Stimulated activated CD4-positive, alpha-beta T cell treated with anti-CD3 and anti-CD28 coated beads, Interleukin-12 subunit alpha, Interleukin-12 subunit beta, amount 100 ng/mL, for 24 hours (primary cell): ENCODE measurements at regions not wholly inside any gene's neighbourhood (a gene's known extent, or its start where the extent isn't known, plus 50 kb on each side); places are given as distances from the start of the nearest gene placed in this dataset.
"Not testable (repeated sequence)": the region's sequence is repeated elsewhere in the genome, so short reads cannot be mapped to it uniquely, and the experiment has no call there.

ENCODE experiments used
- DNase-seq, 2 experiments: peaks; one replicate each; pipeline ENCODE4 v3.0.0-alpha.2; 2020; ENCODE audit warnings: low read depth in 2 of 2

- no peak for DNase-seq
Observed at GRCh38 chr1:182261655-182262054, 129.9 kb downstream of the GLUL start.

- DNase-seq = no peak
Observed at GRCh38 chr1:182260516-182260915, 131.1 kb downstream of the GLUL start.

DNA sequence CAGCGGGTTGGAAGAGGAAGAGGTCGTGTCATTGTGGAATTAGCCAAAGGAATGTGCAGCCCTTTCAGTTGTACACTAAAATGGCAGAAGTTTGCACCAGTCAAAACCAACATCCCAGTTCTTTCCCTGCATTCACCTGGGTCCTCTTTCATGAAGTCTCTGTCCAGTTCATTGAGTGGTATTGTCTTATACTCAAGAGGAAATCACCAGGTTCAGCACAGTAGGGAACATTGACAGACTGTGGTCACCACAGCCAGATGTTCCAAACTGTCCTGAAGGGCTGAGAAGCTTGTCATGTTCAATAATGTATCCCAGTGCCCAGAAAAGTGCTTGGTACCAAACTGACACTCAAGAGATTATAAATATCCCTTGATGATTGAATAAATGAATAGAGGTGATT is 131.6 kb downstream of the GLUL start:
- DNase-seq = no peak

DNA sequence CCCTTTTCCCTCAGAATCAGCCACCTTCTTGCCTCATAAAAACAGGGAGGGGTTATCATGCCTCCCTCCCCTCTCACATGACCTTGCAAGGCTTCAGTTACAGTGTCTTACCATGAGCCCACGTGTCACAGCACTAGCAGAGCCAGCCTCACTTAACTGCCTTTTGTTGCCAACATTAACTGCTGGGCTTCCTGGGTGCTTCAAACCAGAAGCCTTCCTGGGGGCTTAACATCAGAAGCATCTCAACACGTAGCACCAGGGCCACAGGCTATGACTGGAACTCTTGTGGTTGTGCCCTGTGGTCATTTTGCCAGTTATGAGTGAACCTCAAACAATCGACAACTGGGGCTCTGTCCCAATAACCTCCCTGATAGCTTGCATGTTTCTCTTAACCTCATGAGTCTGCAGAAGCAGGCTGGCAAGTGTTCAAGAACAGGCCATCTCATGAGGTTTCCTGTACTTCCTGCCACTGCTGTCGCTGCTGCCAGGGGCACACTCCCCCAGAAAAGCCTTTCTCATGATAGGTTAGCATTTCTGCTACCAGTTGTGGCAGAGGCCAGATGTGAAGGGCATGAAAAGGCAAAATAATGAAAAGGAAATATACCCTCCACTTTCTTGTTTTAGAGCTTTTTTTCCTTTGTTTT is 132.2 kb downstream of the GLUL start:
- peak in 1 of 2 experiments; percentile 24 for DNase-seq

DNA sequence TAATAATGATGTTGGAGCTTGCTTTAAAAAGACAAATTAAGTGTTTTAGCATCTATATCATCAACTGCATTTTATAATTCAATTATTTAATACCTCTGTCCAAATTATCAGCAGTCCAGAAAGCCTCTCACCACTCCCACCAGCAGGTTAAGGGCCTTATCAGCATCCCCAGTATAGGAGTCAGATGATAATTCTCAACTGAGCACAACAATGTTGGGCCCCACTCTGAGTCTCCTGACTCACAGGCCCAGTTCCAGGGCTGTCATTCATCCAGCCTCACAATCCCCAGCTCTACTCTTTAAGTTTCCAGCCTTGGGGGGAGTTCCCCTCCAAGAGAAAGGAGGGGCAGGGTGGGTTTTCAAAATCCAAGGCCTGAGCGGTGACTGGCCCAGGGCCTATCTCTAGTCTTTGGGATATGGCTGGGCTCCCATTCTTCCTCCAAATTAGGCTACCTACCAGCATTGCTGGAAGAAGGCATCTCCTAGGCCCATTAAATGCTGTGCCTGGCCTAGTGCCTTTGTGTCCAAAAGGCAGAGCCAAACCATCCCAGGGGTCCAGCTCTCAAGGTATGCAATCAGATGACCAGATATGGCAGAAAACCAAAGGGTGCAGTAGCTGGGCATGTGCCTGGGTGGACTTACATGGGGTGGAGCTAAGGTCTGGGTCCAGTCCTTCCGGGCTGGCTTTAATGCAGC is 134.1 kb downstream of the GLUL start:
- no peak for DNase-seq

DNA sequence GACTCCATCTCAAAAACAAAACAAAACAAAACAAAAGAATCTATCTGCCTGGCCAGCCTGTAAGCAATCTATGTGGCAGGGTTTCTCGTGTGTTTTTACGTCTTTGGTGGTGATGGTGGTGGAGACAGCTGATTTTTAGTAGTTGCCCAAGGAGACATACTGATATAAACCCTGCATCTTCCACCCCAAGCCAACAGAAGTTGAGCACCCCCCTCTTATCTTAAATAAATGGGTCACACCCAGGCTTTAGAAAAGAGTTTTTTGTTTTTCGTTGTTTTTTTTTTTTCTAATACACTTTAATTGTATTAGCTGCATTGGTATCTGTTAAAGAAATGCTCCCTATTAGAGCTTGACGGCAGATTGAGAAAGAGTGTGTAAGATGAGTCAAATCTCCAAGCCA is 134.7 kb downstream of the GLUL start:
- no peak for DNase-seq

- DNase-seq = no peak
Observed at GRCh38 chr1:182255494-182255893, 136.1 kb downstream of the GLUL start.

- no peak for DNase-seq
Observed at GRCh38 chr1:182253319-182253860, 138.2 kb downstream of the GLUL start.

GRCh38 chr1:182251561-182251960 is 140.0 kb downstream of the GLUL start:
- DNase-seq = no peak

GRCh38 chr1:182249201-182249676 is 142.4 kb downstream of the GLUL start:
- peak in 1 of 2 experiments; percentile 44 for DNase-seq

DNA sequence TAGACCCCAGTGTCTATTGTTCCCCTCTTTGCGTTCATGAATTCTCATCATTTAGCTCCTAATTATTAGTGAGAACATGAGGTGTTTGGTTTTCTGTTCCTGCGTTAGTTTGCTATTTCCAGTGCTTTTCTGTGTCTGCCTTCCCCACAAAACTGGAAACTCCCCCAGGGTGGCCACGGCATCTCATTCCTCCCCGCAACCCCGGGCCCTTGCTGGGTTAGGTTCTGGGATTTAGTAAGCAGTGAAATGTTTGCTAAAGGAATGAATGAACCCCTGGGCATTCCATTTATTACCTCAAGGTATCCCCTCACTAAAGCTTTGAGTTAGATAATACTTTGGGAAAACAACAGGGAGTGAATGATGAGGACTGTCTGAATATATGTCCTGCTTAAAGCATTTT is 142.9 kb downstream of the GLUL start:
- peak in 1 of 2 experiments; percentile 37 for DNase-seq

DNA sequence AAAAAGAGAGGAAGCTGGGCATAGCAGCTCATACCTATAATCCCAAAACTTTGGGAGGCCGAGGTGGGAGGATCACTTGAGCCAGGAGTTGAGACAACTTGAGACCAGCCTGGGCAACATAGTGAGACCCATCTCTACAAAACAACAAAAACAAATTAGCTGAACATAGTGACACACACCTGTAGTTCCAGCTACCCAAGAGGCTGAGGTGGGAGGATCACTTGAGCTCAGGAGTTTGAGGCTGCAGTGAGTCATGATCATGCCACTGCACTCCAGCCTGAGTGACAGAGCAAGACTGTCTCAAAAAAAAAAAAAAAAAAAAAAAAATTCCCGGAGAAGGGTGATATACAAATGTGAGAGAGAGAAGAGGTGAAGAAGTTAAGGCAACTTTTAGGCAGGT is 143.8 kb downstream of the GLUL start:
- DNase-seq = not testable (repeated sequence)

DNA sequence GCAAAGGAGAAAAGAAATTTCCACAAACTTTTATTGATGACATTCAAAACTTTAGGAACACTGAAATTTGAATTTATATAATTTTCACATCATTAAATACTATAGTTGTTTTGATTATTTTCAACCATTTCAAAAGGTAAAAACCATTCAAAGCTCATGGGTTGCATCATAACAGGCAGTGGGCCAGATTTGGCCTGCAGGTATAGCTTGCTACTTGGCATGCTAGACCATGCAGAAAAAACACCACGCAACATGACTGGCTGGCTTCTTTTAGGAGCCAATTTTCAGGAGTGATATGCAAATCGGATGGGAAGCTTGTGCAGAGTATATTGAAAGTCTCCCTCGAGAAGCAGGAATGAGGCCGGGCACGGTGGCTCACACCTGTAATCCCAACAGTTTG is 144.8 kb downstream of the GLUL start:
- DNase-seq = no peak

DNA sequence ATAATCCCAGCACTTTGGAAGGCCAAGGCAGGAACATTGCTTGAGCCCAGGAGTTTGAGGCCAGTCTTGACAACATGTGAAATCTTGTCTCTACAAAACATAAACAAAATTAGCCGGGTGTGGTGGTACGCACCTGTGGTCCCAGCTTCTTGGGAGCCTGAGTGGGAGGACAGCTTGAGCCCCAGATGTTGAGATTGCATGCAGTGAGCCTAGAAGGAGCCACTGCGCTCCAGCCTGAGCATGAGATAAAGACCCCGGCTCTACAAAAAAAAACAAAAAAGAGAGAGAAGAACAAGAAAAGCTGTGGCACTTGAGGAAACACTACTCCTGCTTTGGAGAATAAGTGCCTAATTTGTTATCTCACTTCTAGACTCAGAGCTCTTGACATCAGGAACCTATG is 146.6 kb downstream of the GLUL start:
- DNase-seq = no peak

GRCh38 chr1:182244451-182244850 is 147.1 kb downstream of the GLUL start:
- DNase-seq = no peak

GRCh38 chr1:182242641-182243040 is 148.9 kb downstream of the GLUL start:
- DNase-seq = no peak

GRCh38 chr1:182240085-182240484 is 151.5 kb downstream of the GLUL start:
- DNase-seq = no peak

DNA sequence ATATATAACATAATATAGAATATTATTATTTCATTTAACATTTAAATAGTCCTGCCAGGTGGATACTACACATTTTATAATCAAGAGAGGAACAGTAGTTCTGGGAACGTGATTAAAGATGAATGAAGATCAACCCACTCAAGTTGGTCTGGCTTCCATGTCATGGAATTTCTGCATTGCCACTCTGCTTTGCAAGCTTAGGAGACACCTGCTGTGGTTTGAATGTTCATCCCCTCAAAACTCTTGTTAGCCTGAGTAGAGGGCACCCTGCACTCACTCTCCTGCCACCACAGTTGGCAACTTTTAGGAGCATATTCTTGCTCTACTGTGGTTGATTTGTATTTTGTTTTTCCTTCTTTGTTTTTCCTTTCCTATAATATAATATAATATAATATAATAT is 153.2 kb downstream of the GLUL start:
- no peak for DNase-seq

- DNase-seq = no peak
Observed at GRCh38 chr1:182237329-182237728, 154.3 kb downstream of the GLUL start.

- no peak for DNase-seq
Observed at GRCh38 chr1:182236651-182237077, 154.9 kb downstream of the GLUL start.

GRCh38 chr1:182235952-182236650 is 155.5 kb downstream of the GLUL start:
- no peak for DNase-seq

DNA sequence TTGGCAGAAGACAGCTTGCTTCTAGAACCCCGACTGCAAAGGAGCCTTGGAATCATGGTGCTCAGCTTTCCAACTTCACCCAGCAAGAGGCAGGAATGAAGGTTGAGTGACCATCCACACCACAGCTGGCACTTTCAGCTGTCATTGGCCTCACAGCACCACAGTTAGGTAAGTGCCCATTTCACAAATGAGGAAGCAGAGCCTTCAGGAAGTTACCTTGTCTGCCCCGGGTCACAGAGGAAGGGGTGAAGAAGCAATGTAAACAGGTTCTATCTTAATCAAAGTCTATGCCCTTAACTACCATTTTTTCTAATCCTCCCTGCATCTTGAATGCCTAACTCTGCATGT is 156.0 kb downstream of the GLUL start:
- no peak for DNase-seq
